Stomach (tissue), 8 donors: ENCODE measurements at regions not wholly inside any gene's neighbourhood (a gene's known extent, or its start where the extent isn't known, plus 50 kb on each side); places are given as distances from the start of the nearest gene placed in this dataset.

Source experiments
- DNase-seq, 2 donors: peaks; one replicate each; pipeline versions ENCODE4 v3.0.0 to v3.0.0-alpha.2; 2013 to 2019
- H3K27ac ChIP-seq, 5 donors: fragments of 200-600 bp in 4 of 5; sonication (generic) in 4 of 5; one replicate each; pipeline ENCODE4 v1.5.1; 2013 to 2019; ENCODE audit warnings: mild to moderate bottlenecking in 1 of 5, moderate library complexity in 1 of 5
- H3K27me3 ChIP-seq, 3 donors: fragments of 200-600 bp; sonication (generic); one replicate each; pipeline ENCODE4 v1.5.1; 2017 to 2019; ENCODE audit warnings: mixed run types in 1 of 3
- H3K36me3 ChIP-seq, 4 donors: fragments of 200-600 bp; sonication (generic); 1 replicate in 3 of 4; 2 replicates in 1 of 4; pipeline ENCODE4 v1.5.1; 2016 to 2019
- H3K4me1 ChIP-seq, 4 donors: fragments of 200-600 bp; sonication (generic); one replicate each; pipeline ENCODE4 v1.5.1; 2016 to 2019
- H3K4me3 ChIP-seq, 4 donors: fragments of 200-600 bp; sonication (generic) in 3 of 4; one replicate each; pipeline ENCODE4 v1.5.1; 2016 to 2019; ENCODE audit warnings: mild to moderate bottlenecking in 1 of 4
- H3K9me3 ChIP-seq, 4 donors: fragments of 200-600 bp; sonication (generic); one replicate each; pipeline ENCODE4 v1.5.1; 2016 to 2019
- CTCF ChIP-seq, 7 experiments: fragments of 450-650 bp in 4 of 7; fragments of 200-600 bp in 3 of 7; sonication (generic) in 3 of 7; IDR thresholded peaks; one replicate each; pipeline ENCODE4 v1.5.1; 2016 to 2019; ENCODE audit warnings: antibody characterized with exemption in 7 of 7, control low read depth in 2 of 7, mild to moderate bottlenecking in 1 of 7
- EP300 ChIP-seq: sonication (generic); formaldehyde crosslinking; IDR thresholded peaks from one replicate; pipeline ENCODE4 v1.6.1; 2017; ENCODE audit warnings: antibody characterized with exemption
- POLR2A ChIP-seq, 4 donors: fragments of 450-650 bp; IDR thresholded peaks; one replicate each; pipeline ENCODE4 v1.6.1; 2016; ENCODE audit warnings: antibody characterized with exemption in 4 of 4, control low read depth in 2 of 4, mild to moderate bottlenecking in 1 of 4, moderate library complexity in 1 of 4
- POLR2AphosphoS5 ChIP-seq, 3 donors: sonication (generic); formaldehyde crosslinking; IDR thresholded peaks; one replicate each; pipeline ENCODE4 v1.6.1; 2016; ENCODE audit warnings: antibody characterized with exemption in 3 of 3
- WGBS, 5 donors: extraction: QIAGEN DNeasy Blood & Tissue Kit in 3 of 5; methylation state at CpG; one replicate each; pipeline versions ENCODE4 v1.1.5 to v1.1.7; 2013 to 2018; 5-methylcytosine and 5-hydroxymethylcytosine counted together
- intact Hi-C: fragments of 100-400 bp; cut with DNase I; formaldehyde crosslinking; loops from one replicate; pipeline ENCODE4 v1.15.1; 2023; ENCODE audit warnings: low total_unique reads
- donor health status: healthy with polysubstance abuse.
- donor health status: Bipolar disorder and iron deficiency.
- donor health status: healthy.

GRCh38 chr3:77707281-77707680 lies 667.4 kb downstream of the ROBO2 start:
- 43 to 52% (median 45%) methylated on average over 2 of the region's 2 CpGs for WGBS, 5 donors
- Histone ChIP-seq H3K27ac (no peak overlapping the region), H3K9me3 (no peaks in the 10 kb centered on the region), H3K36me3 (no peaks in the 10 kb centered on the region), H3K4me1 (peaks cover 0 to 4% (median 0%) of the 10 kb centered on the region in 4 donors), H3K4me3 (no peak overlapping the region), H3K27me3 (peaks cover 0 to 3% (median 0%) of the 10 kb centered on the region in 3 donors)
- DNase-seq: peak in 1 of 2 donors; percentile 25
- intact Hi-C loops: no loop called here
- no peak for TF ChIP-seq POLR2AphosphoS5 (IDR thresholded peaks at IDR 0.05)
- TF ChIP-seq POLR2A (IDR thresholded peaks at IDR 0.05): no peak
- no peak for TF ChIP-seq CTCF (IDR thresholded peaks at IDR 0.05)
- TF ChIP-seq EP300: no peak

GRCh38 chr3:77709155-77709554 lies 669.3 kb downstream of the ROBO2 start:
- Histone ChIP-seq H3K4me1 (peaks cover 0 to 4% (median 0%) of the 10 kb centered on the region in 4 donors), H3K36me3 (no peaks in the 10 kb centered on the region), H3K27ac (no peak overlapping the region), H3K9me3 (no peaks in the 10 kb centered on the region), H3K4me3 (no peak overlapping the region), H3K27me3 (no peaks in the 10 kb centered on the region)
- 70 to 83% (median 75%) methylated on average over 2 of the region's 2 CpGs for WGBS, 5 donors
- no peak for DNase-seq
- TF ChIP-seq POLR2A (IDR thresholded peaks at IDR 0.05): no peak
- no peak for TF ChIP-seq CTCF (IDR thresholded peaks at IDR 0.05)
- no peak for TF ChIP-seq EP300
- TF ChIP-seq POLR2AphosphoS5 (IDR thresholded peaks at IDR 0.05): no peak
- intact Hi-C loops: no loop called here

GRCh38 chr3:77718311-77718710 lies 678.4 kb downstream of the ROBO2 start:
- no peak overlapping the region for H3K27ac ChIP-seq
- H3K4me3 ChIP-seq: no peak overlapping the region
- intact Hi-C loops: no loop called here
- no peak for TF ChIP-seq CTCF (IDR thresholded peaks at IDR 0.05)
- H3K36me3 ChIP-seq: no peaks in the 10 kb centered on the region
- H3K9me3 ChIP-seq: no peaks in the 10 kb centered on the region
- no peak for DNase-seq
- H3K27me3 ChIP-seq: no peaks in the 10 kb centered on the region
- H3K4me1 ChIP-seq: no peaks in the 10 kb centered on the region
- 24 to 60% (median 54%) methylated on average over 2 of the region's 2 CpGs for WGBS, 5 donors

- H3K27me3 ChIP-seq: no peaks in the 10 kb centered on the region
Observed at GRCh38 chr3:77720460-77720971, 680.6 kb downstream of the ROBO2 start.

More at GRCh38 chr3:77720460-77720971, 680.6 kb downstream of the ROBO2 start:
- Histone ChIP-seq H3K4me3 (no peak overlapping the region), H3K9me3 (no peaks in the 10 kb centered on the region), H3K27ac (no peak overlapping the region), H3K4me1 (no peaks in the 10 kb centered on the region), H3K36me3 (no peaks in the 10 kb centered on the region)
- TF ChIP-seq POLR2AphosphoS5 (IDR thresholded peaks at IDR 0.05): no peak
- no peak for TF ChIP-seq CTCF (IDR thresholded peaks at IDR 0.05)
- TF ChIP-seq POLR2A (IDR thresholded peaks at IDR 0.05): no peak
- TF ChIP-seq EP300: no peak
- intact Hi-C loops: no loop called here
- no peak for DNase-seq
